Breast epithelium (tissue), 3 donors: ENCODE measurements at regions not wholly inside any gene's neighbourhood (a gene's known extent, or its start where the extent isn't known, plus 50 kb on each side); places are given as distances from the start of the nearest gene placed in this dataset.

ENCODE experiments used
- CTCF ChIP-seq, 3 donors: fragments of 450-650 bp; IDR thresholded peaks; one replicate each; pipeline ENCODE4 v1.5.1; 2016 to 2017; ENCODE audit warnings: antibody characterized with exemption in 3 of 3, mild to moderate bottlenecking in 3 of 3, moderate library complexity in 3 of 3
- POLR2A ChIP-seq: fragments of 450-650 bp; IDR thresholded peaks from one replicate; pipeline ENCODE4 v1.6.1; 2016; ENCODE audit warnings: antibody characterized with exemption, mild to moderate bottlenecking, moderate library complexity
- POLR2AphosphoS5 ChIP-seq, 3 donors: sonication (generic); formaldehyde crosslinking; IDR thresholded peaks; one replicate each; pipeline ENCODE4 v1.6.1; 2017; ENCODE audit warnings: antibody characterized with exemption in 3 of 3

GRCh38 chr6:85771925-85772430 lies 129.3 kb upstream of the SYNCRIP start:
- TF ChIP-seq CTCF (IDR thresholded peaks at IDR 0.05), result no peak
- TF ChIP-seq POLR2A, result no peak
- TF ChIP-seq POLR2AphosphoS5 (IDR thresholded peaks at IDR 0.05), result no peak
